Naive thymus-derived CD4-positive, alpha-beta T cell (primary cell): ENCODE measurements at regions not wholly inside any gene's neighbourhood (a gene's known extent, or its start where the extent isn't known, plus 50 kb on each side); places are given as distances from the start of the nearest gene placed in this dataset.

Experiments used
- ATAC-seq: fragments of 150-1000 bp; cut with Tn5 transposase; 2 replicates; pipeline ENCODE4 v1.10.0; 2021; ENCODE audit warnings: mild to moderate bottlenecking, moderate library complexity
- CTCF ChIA-PET: fragments of 350-600 bp; sonication (Branson Sonifier 250); formaldehyde crosslinking; loops from one replicate; lab custom pipeline; 2021; ENCODE audit warnings: antibody characterized with exemption; lab: Charles Lee
- POLR2A ChIA-PET: fragments of 350-600 bp; sonication (Branson Sonifier 250); formaldehyde crosslinking; loops from one replicate; lab custom pipeline; 2021; ENCODE audit warnings: antibody characterized with exemption, inconsistent platforms; lab: Charles Lee
- DNase-seq, 9 donors: peaks; one replicate each; pipeline versions ENCODE4 v3.0.0 to v3.0.0-alpha.2; 2020 to 2022; ENCODE audit warnings: mixed read lengths in 1 of 9
- H3K27ac ChIP-seq: one replicate; pipeline ENCODE4 v1.7.0; 2013; ENCODE audit warnings: mild to moderate bottlenecking, low read depth, low read length, moderate library complexity
- H3K27me3 ChIP-seq, 2 donors: one replicate each; pipeline ENCODE4 v1.7.0; 2013; ENCODE audit warnings: low read length in 2 of 2, mild to moderate bottlenecking in 2 of 2, moderate library complexity in 2 of 2; ENCODE audit not compliant: control insufficient read depth in 2 of 2, insufficient read depth in 2 of 2
- H3K36me3 ChIP-seq, 3 experiments: 1 replicate in 2 of 3; 2 replicates in 1 of 3; pipeline ENCODE4 v1.7.0; 2013; ENCODE audit warnings: low read length in 3 of 3, mild to moderate bottlenecking in 3 of 3, moderate library complexity in 1 of 3; ENCODE audit not compliant: insufficient read depth in 3 of 3, control insufficient read depth in 2 of 3
- H3K4me1 ChIP-seq, 2 donors: one replicate each; pipeline ENCODE4 v1.7.0; 2013; ENCODE audit warnings: low read length in 2 of 2, mild to moderate bottlenecking in 2 of 2, moderate library complexity in 1 of 2; ENCODE audit not compliant: control insufficient read depth in 2 of 2, insufficient read depth in 2 of 2
- H3K4me3 ChIP-seq: 2 replicates; pipeline ENCODE4 v1.7.0; 2013; ENCODE audit warnings: mild to moderate bottlenecking, low read length
- H3K9me3 ChIP-seq, 3 experiments: 1 replicate in 2 of 3; 2 replicates in 1 of 3; pipeline ENCODE4 v1.7.0; 2013; ENCODE audit warnings: low read length in 3 of 3; ENCODE audit not compliant: control insufficient read depth in 2 of 3
- H3K27ac Mint-ChIP-seq, 9 donors: one replicate each; pipeline ENCODE4 v1.8.0; 2020 to 2022; ENCODE audit warnings: mixed read lengths in 9 of 9, mild to moderate bottlenecking in 8 of 9, moderate library complexity in 5 of 9, inconsistent platforms in 2 of 9
- H3K27me3 Mint-ChIP-seq, 5 donors: one replicate each; pipeline ENCODE4 v1.8.0; 2021 to 2022; ENCODE audit warnings: mixed read lengths in 5 of 5, mild to moderate bottlenecking in 1 of 5
- H3K36me3 Mint-ChIP-seq, 5 donors: one replicate each; pipeline ENCODE4 v1.8.0; 2020 to 2022; ENCODE audit warnings: mixed read lengths in 5 of 5, mild to moderate bottlenecking in 3 of 5, inconsistent platforms in 1 of 5
- H3K4me1 Mint-ChIP-seq, 7 donors: one replicate each; pipeline ENCODE4 v1.8.0; 2020 to 2022; ENCODE audit warnings: mixed read lengths in 7 of 7, mild to moderate bottlenecking in 3 of 7, inconsistent platforms in 1 of 7
- H3K4me3 Mint-ChIP-seq, 10 donors: one replicate each; pipeline ENCODE4 v1.8.0; 2020 to 2022; ENCODE audit warnings: mild to moderate bottlenecking in 10 of 10, mixed read lengths in 10 of 10, moderate library complexity in 6 of 10, inconsistent platforms in 2 of 10
- H3K9me3 Mint-ChIP-seq, 11 donors: one replicate each; pipeline ENCODE4 v1.8.0; 2020 to 2022; ENCODE audit warnings: mixed read lengths in 11 of 11, mild to moderate bottlenecking in 4 of 11, inconsistent platforms in 1 of 11, moderate library complexity in 1 of 11
- intact Hi-C, 2 donors: fragments of 100-400 bp; cut with micrococcal nuclease; formaldehyde crosslinking; loops; one replicate each; pipeline ENCODE4 v1.15.1; 2023

GRCh38 chr3:124227150-124227630 is 235.3 kb upstream of the ROPN1 start:
- peaks cover 0 to 15% (median 4%) of the 10 kb centered on the region in 11 donors for H3K9me3 Mint-ChIP-seq
- H3K36me3 Mint-ChIP-seq, result peaks cover 0 to 5% (median 0%) of the 10 kb centered on the region in 5 donors
- CTCF ChIA-PET, result no interaction called here
- H3K27me3 Mint-ChIP-seq, result peaks cover 4 to 49% (median 23%) of the 10 kb centered on the region in 5 donors
- H3K36me3 ChIP-seq, result no peaks in the 10 kb centered on the region
- ATAC-seq (no peak), DNase-seq (no peak)
- no peak overlapping the region for H3K4me3 ChIP-seq
- no peaks in the 10 kb centered on the region for H3K4me1 ChIP-seq
- intact Hi-C loops, result no loop called here
- POLR2A ChIA-PET, result no interaction called here
- no peaks in the 10 kb centered on the region for H3K4me1 Mint-ChIP-seq
- H3K27ac ChIP-seq, result no peak overlapping the region
- H3K27ac Mint-ChIP-seq, result no peak overlapping the region
- no peak overlapping the region for H3K4me3 Mint-ChIP-seq
- no peaks in the 10 kb centered on the region for H3K9me3 ChIP-seq
- peaks cover 0 to 4% of the 10 kb centered on the region in 2 donors for H3K27me3 ChIP-seq

- Mint-ChIP-seq H3K27ac (no peak overlapping the region), H3K27me3 (peaks cover 4 to 50% (median 22%) of the 10 kb centered on the region in 5 donors), H3K36me3 (peaks cover 0 to 5% (median 0%) of the 10 kb centered on the region in 5 donors), H3K9me3 (peaks cover 0 to 11% (median 4%) of the 10 kb centered on the region in 11 donors), H3K4me1 (no peaks in the 10 kb centered on the region), H3K4me3 (no peak overlapping the region)
- H3K9me3 ChIP-seq, result no peaks in the 10 kb centered on the region
- ChIA-PET CTCF (no interaction called here), POLR2A (no interaction called here)
- no peaks in the 10 kb centered on the region for H3K4me1 ChIP-seq
- intact Hi-C loops, result no loop called here
- peaks cover 0 to 4% of the 10 kb centered on the region in 2 donors for H3K27me3 ChIP-seq
- no peak for DNase-seq
- no peak for ATAC-seq
- H3K36me3 ChIP-seq, result no peaks in the 10 kb centered on the region
- no peak overlapping the region for H3K4me3 ChIP-seq
- no peak overlapping the region for H3K27ac ChIP-seq
Measured at GRCh38 chr3:124229420-124229819, 237.5 kb upstream of the ROPN1 start.

- no peak overlapping the region for H3K4me3 Mint-ChIP-seq
- H3K27me3 Mint-ChIP-seq, result peaks cover 4 to 54% (median 22%) of the 10 kb centered on the region in 5 donors
Measured at GRCh38 chr3:124229836-124230235, 237.9 kb upstream of the ROPN1 start.

GRCh38 chr3:124230432-124230831 is 238.5 kb upstream of the ROPN1 start:
- H3K4me1 Mint-ChIP-seq, result peaks cover 0 to 1% (median 0%) of the 10 kb centered on the region in 7 donors
- Histone ChIP-seq H3K27ac (no peak overlapping the region), H3K4me3 (no peak overlapping the region), H3K4me1 (no peaks in the 10 kb centered on the region), H3K9me3 (no peaks in the 10 kb centered on the region), H3K27me3 (peaks cover 0 to 4% of the 10 kb centered on the region in 2 donors), H3K36me3 (no peaks in the 10 kb centered on the region)
- CTCF ChIA-PET, result no interaction called here
- H3K9me3 Mint-ChIP-seq, result peaks cover 0 to 11% (median 4%) of the 10 kb centered on the region in 11 donors
- POLR2A ChIA-PET, result no interaction called here
- H3K36me3 Mint-ChIP-seq, result peaks cover 0 to 5% (median 0%) of the 10 kb centered on the region in 5 donors
- H3K4me3 Mint-ChIP-seq, result no peak overlapping the region
- peaks cover 4 to 60% (median 22%) of the 10 kb centered on the region in 5 donors for H3K27me3 Mint-ChIP-seq
- intact Hi-C loops, result no loop called here
- DNase-seq (no peak), ATAC-seq (no peak)
- no peak overlapping the region for H3K27ac Mint-ChIP-seq

More at GRCh38 chr3:124229836-124230235, 237.9 kb upstream of the ROPN1 start:
- Histone ChIP-seq H3K27me3 (peaks cover 0 to 4% of the 10 kb centered on the region in 2 donors), H3K4me1 (no peaks in the 10 kb centered on the region), H3K4me3 (no peak overlapping the region), H3K9me3 (no peaks in the 10 kb centered on the region), H3K27ac (no peak overlapping the region), H3K36me3 (no peaks in the 10 kb centered on the region)
- ChIA-PET POLR2A (no interaction called here), CTCF (no interaction called here)
- Mint-ChIP-seq H3K27ac (no peak overlapping the region), H3K4me1 (peaks cover 0 to 1% (median 0%) of the 10 kb centered on the region in 7 donors), H3K36me3 (peaks cover 0 to 5% (median 0%) of the 10 kb centered on the region in 5 donors), H3K9me3 (peaks cover 0 to 11% (median 4%) of the 10 kb centered on the region in 11 donors)
- intact Hi-C loops, result no loop called here
- no peak for ATAC-seq
- no peak for DNase-seq

- H3K9me3 ChIP-seq, result no peaks in the 10 kb centered on the region
- H3K27me3 ChIP-seq, result peaks cover 0 to 4% of the 10 kb centered on the region in 2 donors
- Mint-ChIP-seq H3K36me3 (peaks cover 0 to 5% (median 0%) of the 10 kb centered on the region in 5 donors), H3K9me3 (peaks cover 0 to 11% (median 4%) of the 10 kb centered on the region in 11 donors), H3K4me3 (no peak overlapping the region), H3K27ac (no peak overlapping the region), H3K4me1 (peaks cover 0 to 1% (median 0%) of the 10 kb centered on the region in 7 donors), H3K27me3 (peaks cover 4 to 63% (median 22%) of the 10 kb centered on the region in 5 donors)
- POLR2A ChIA-PET, result no interaction called here
- H3K27ac ChIP-seq, result no peak overlapping the region
- DNase-seq, result no peak
- no peaks in the 10 kb centered on the region for H3K36me3 ChIP-seq
- H3K4me3 ChIP-seq, result no peak overlapping the region
- CTCF ChIA-PET, result no interaction called here
- no peaks in the 10 kb centered on the region for H3K4me1 ChIP-seq
- ATAC-seq, result no peak
- intact Hi-C loops, result no loop called here
Measured at GRCh38 chr3:124230998-124231397, 239.1 kb upstream of the ROPN1 start.

GRCh38 chr3:124234852-124235252 is 242.9 kb upstream of the ROPN1 start:
- Histone ChIP-seq H3K36me3 (no peaks in the 10 kb centered on the region), H3K27ac (no peak overlapping the region), H3K4me3 (no peak overlapping the region), H3K27me3 (peaks cover 0 to 4% of the 10 kb centered on the region in 2 donors), H3K9me3 (no peaks in the 10 kb centered on the region), H3K4me1 (no peaks in the 10 kb centered on the region)
- Mint-ChIP-seq H3K4me3 (no peak overlapping the region), H3K4me1 (peaks cover 0 to 1% (median 0%) of the 10 kb centered on the region in 7 donors), H3K27ac (no peak overlapping the region), H3K27me3 (peaks cover 4 to 50% (median 22%) of the 10 kb centered on the region in 5 donors), H3K9me3 (peaks cover 0 to 9% (median 0%) of the 10 kb centered on the region in 11 donors), H3K36me3 (no peaks in the 10 kb centered on the region)
- CTCF ChIA-PET, result no interaction called here
- POLR2A ChIA-PET, result no interaction called here
- DNase-seq (no peak), ATAC-seq (no peak)
- intact Hi-C loops, result no loop called here

- ChIA-PET CTCF (no interaction called here), POLR2A (no interaction called here)
- H3K4me1 Mint-ChIP-seq, result peaks cover 0 to 1% (median 0%) of the 10 kb centered on the region in 7 donors
- H3K27me3 ChIP-seq, result peaks cover 0 to 4% of the 10 kb centered on the region in 2 donors
- no peak overlapping the region for H3K27ac Mint-ChIP-seq
- H3K27me3 Mint-ChIP-seq, result peaks cover 4 to 44% (median 21%) of the 10 kb centered on the region in 5 donors
- H3K27ac ChIP-seq, result no peak overlapping the region
- DNase-seq (no peak), ATAC-seq (no peak)
- H3K36me3 Mint-ChIP-seq, result no peaks in the 10 kb centered on the region
- peaks cover 0 to 7% (median 0%) of the 10 kb centered on the region in 11 donors for H3K9me3 Mint-ChIP-seq
- H3K9me3 ChIP-seq, result no peaks in the 10 kb centered on the region
- H3K36me3 ChIP-seq, result no peaks in the 10 kb centered on the region
- no peak overlapping the region for H3K4me3 Mint-ChIP-seq
- intact Hi-C loops, result no loop called here
- no peak overlapping the region for H3K4me3 ChIP-seq
- no peaks in the 10 kb centered on the region for H3K4me1 ChIP-seq
Measured at GRCh38 chr3:124235446-124235845, 243.5 kb upstream of the ROPN1 start.
